ENCODE measurements at regions not wholly inside any gene's neighbourhood (a gene's known extent, or its start where the extent isn't known, plus 50 kb on each side); places are given as distances from the start of the nearest gene placed in this dataset.

- Histone ChIP-seq H2AK5ac (ENCODE audit: low read depth, low read length) (peak overlapping the region; percentile 82; the same call in 1 of the 2 replicates), H3K27ac (ENCODE audit: low read depth, low read length) (no peak overlapping the region), H4K91ac (replicated peaks; ENCODE audit: insufficient read length, low read length) (peak overlapping the region; percentile 34), H3K9me3 (ENCODE audit: insufficient read depth in 2 of 2, low read depth in 1 of 2, low read length in 1 of 2) (no peaks in the 10 kb centered on the region), H2BK15ac (ENCODE audit: low read length) (peak overlapping the region; percentile 53), H2BK12ac (ENCODE audit: low read depth, low read length) (peak overlapping the region; percentile 94), H2AFZ (ENCODE audit: low read length) (no peak overlapping the region), H4K8ac (ENCODE audit: extremely low read depth, insufficient read depth, low read length) (no peak overlapping the region; the same call in 1 of the 2 replicates), H3K14ac (ENCODE audit: insufficient read length) (no peak overlapping the region), H3K4me1 (replicated peaks in 1 of 4; ENCODE audit: control insufficient read depth in 3 of 4, insufficient read depth in 4 of 4, low read length in 3 of 4) (peaks cover 12 to 22% (median 16%) of the 10 kb centered on the region in 4 experiments), H3K23me2 (ENCODE audit: low read depth, low read length) (no peaks in the 10 kb centered on the region), H3K27me3 (replicated peaks in 1 of 4; ENCODE audit: control insufficient read depth in 3 of 4, extremely low read depth in 1 of 4, insufficient read depth in 3 of 4, low read length in 3 of 4) (no peaks in the 10 kb centered on the region), H3K4ac (replicated peaks; ENCODE audit: insufficient read length, low read depth, low read length) (no peak overlapping the region), H3K4me2 (ENCODE audit: insufficient read depth in 1 of 2, low read depth in 2 of 2, low read length in 2 of 2) (no peak overlapping the region), H3K18ac (ENCODE audit: extremely low read depth, low read length) (peak overlapping the region; percentile 79), H3K9ac (replicated peaks in 1 of 4; ENCODE audit: extremely low read depth in 1 of 4, low read depth in 3 of 4, low read length in 3 of 4) (no peak overlapping the region), H4K20me1 (replicated peaks in 1 of 2; ENCODE audit: control insufficient read depth in 1 of 2, insufficient read depth in 2 of 2, low read length in 2 of 2) (no peaks in the 10 kb centered on the region), H3K23ac (ENCODE audit: insufficient read length) (no peak overlapping the region), H3K79me1 (ENCODE audit: low read depth, low read length) (no peaks in the 10 kb centered on the region), H3K4me3 (ENCODE audit: extremely low read depth in 1 of 4, insufficient read depth in 2 of 4, low read depth in 3 of 4, low read length in 4 of 4) (no peak overlapping the region), H3K36me3 (ENCODE audit: control insufficient read depth in 2 of 4, insufficient read depth in 4 of 4, low read length in 3 of 4) (no peaks in the 10 kb centered on the region), H3K56ac (replicated peaks; ENCODE audit: insufficient read length, low read depth, low read length) (no peak overlapping the region), H2BK120ac (replicated peaks; ENCODE audit: low read depth, low read length) (no peak overlapping the region), H4K5ac (ENCODE audit: insufficient read length, low read depth, low read length) (no peak overlapping the region), H2BK20ac (ENCODE audit: low read length) (no peak overlapping the region), H3K79me2 (ENCODE audit: control insufficient read depth in 1 of 2, insufficient read depth in 2 of 2, low read length in 2 of 2) (no peaks in the 10 kb centered on the region), H2BK5ac (ENCODE audit: low read depth, low read length) (peak overlapping the region; percentile 93; the same call in 1 of the 2 replicates)
- WGBS, 2 experiments (ENCODE audit: extremely low coverage in 1 of 2, insufficient coverage in 1 of 2, insufficient read length in 1 of 2, insufficient replicate concordance in 2 of 2, low coverage in 1 of 2, low lambda C conversion rate in 2 of 2, missing lambda C conversion rate in 1 of 2), result 85% methylated on average over 10 of the region's 10 CpGs; no CpG with 5 or more reads in 1 of the 2 experiments
- ChIA-PET CTCF (ENCODE audit: partially characterized antibody) (interaction anchor here (0.8 to 1.7 kb wide), 4 partner anchors 9 to 466 kb away, joined by 3 to 4 read pairs (median 4); no protein-coding TSS in a partner anchor), POLR2A (ENCODE audit: partially characterized antibody) (interaction anchor here (1.1 to 1.4 kb wide), 2 partner anchors 11 to 57 kb away, joined by 3 read pairs; no protein-coding TSS in a partner anchor)
- DNase-seq (ENCODE audit: low read depth in 1 of 2, low spot score in 2 of 2) (no peak), FAIRE-seq (no peak)
- no peak for TF ChIP-seq CTBP2 (IDR thresholded peaks at IDR 0.05; ENCODE audit: borderline replicate concordance, insufficient read depth, insufficient read length, low read length)
- TF ChIP-seq EGR1 (IDR thresholded peaks at IDR 0.05; ENCODE audit: borderline replicate concordance, low read depth, low read length), result no peak
- no peak for TF ChIP-seq POLR2A (IDR thresholded peaks at IDR 0.05; ENCODE audit: control extremely low read depth in 1 of 2, low read depth in 2 of 2, low read length in 2 of 2)
- TF ChIP-seq BCL11A (IDR thresholded peaks at IDR 0.05; ENCODE audit: low read depth in 2 of 2, low read length in 2 of 2), result no peak
Observed at GRCh38 chr15:70197318-70197944, 99.7 kb upstream of the TLE3 start.

Measured in H1 (cell line).